SK-MEL-5 (cell line): ENCODE measurements at regions not wholly inside any gene's neighbourhood (a gene's known extent, or its start where the extent isn't known, plus 50 kb on each side); places are given as distances from the start of the nearest gene placed in this dataset.

Experiments used
- DNase-seq: peaks from one replicate; pipeline ENCODE4 v3.0.0-alpha.2; 2016; ENCODE audit warnings: low read depth, low spot score
- in situ Hi-C: cut with HindIII; loops from 2 replicates; pipeline ENCODE4 v1.10.0; 2016; ENCODE audit warnings: low sequenced_read_pairs, high pct_unique_total_duplicates, low pct_unique_long_range_greater_than_20kb

DNA sequence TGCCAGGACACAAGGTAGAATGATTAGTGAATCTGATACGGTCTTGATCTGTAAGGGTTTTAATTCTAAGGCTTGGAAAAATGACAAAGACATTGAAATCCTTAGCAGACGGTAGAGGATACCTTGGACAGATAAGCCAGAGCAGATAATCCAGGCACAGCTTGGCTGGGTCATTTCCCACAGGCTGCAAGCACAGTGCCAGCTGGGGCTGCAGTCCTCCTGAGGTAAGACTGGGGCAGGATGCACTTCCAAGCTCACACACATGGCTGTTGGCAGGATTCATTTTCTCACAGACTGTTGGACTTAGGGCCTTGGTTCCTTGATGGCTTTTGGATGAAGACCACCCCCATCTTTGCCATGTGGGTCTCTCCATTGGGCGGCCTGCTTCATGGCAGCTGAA is 63.2 kb upstream of the BMPER start:
- DNase-seq = no peak
- in situ Hi-C loops = no loop called here

DNA sequence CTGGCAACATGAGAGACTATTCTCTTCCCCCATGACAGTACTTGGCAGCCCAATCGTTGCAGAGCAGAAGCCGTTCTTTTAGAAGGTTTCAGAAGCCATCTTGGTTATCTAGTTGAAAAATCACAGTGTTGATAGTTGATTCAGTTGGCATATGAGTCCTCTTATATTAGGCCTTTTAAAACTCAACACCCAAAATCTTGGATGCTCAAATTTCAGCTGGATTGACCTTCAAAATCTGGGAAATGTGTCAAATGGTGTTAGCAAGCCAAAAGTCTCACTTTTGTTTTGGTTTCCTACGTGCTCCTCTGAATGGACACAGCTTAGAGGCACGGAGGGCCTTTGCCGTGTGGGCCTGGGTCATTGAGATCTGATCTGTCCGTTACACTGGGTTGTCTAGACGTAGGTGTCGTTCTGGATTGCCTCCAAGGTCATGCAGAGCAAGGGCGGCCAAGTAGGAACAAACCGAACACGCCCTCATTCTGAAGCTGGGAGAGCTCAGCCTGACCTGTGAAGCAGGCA is 59.3 kb upstream of the BMPER start:
- DNase-seq = no peak
- in situ Hi-C loops = no loop called here

DNA sequence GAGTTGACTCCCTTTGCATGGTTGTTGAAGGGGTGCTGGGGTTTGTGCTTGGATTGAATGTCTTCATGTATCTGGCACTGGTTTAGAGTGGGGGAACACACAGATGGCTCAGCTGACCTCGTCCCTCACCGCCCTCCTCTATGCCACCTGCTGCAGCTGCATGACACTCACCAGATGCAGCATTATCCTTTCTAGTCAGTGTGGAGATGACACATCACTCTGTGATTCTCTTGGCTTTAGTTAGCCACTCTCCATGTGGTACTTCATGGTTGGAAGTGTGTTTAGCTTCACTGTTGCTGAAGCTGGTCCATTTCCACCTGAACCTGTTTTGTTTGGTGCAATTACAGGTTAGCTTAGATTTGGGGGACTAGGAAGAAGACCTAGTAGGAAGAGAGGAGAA is 56.3 kb upstream of the BMPER start:
- no peak for DNase-seq
- in situ Hi-C loops = no loop called here

DNA sequence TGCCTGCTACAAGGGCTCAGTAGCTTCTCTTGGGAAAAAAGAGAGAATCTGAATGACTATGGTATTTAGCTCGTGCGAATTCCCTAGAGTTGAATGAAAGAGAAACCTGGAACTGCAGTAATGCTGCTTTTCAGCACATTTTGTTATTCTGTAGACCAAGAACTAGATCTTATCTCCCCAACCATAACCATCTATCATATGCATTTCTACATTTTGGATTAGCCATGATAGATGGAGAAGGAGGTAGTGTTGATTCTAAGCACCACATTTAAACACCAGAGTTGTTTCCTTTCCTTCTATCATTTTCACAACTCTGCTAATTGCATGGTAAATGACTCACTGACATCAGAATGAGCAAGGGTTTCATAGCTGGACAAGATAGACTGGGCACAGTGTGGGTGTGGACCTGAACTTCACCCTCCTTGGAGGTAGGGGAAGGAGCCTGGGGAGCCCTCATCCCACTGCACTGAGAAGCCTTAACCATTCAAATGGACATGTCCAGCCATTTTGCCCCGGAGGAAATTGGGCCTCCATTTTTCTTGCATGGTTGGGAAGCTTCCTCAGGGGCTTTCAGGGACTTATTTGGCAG is 55.3 kb upstream of the BMPER start:
- DNase-seq = no peak
- in situ Hi-C loops = no loop called here

GRCh38 chr7:33850768-33851167 is 54.6 kb upstream of the BMPER start:
- in situ Hi-C loops = no loop called here
- no peak for DNase-seq

GRCh38 chr7:33852838-33853237 is 52.5 kb upstream of the BMPER start:
- in situ Hi-C loops = no loop called here
- DNase-seq = no peak

- in situ Hi-C loops = no loop called here
Observed at GRCh38 chr7:33853361-33854062, 51.8 kb upstream of the BMPER start.

GRCh38 chr7:33854178-33854577 is 51.2 kb upstream of the BMPER start:
- DNase-seq = no peak
- in situ Hi-C loops = no loop called here

More at GRCh38 chr7:33853361-33854062, 51.8 kb upstream of the BMPER start:
- DNase-seq = no peak

DNA sequence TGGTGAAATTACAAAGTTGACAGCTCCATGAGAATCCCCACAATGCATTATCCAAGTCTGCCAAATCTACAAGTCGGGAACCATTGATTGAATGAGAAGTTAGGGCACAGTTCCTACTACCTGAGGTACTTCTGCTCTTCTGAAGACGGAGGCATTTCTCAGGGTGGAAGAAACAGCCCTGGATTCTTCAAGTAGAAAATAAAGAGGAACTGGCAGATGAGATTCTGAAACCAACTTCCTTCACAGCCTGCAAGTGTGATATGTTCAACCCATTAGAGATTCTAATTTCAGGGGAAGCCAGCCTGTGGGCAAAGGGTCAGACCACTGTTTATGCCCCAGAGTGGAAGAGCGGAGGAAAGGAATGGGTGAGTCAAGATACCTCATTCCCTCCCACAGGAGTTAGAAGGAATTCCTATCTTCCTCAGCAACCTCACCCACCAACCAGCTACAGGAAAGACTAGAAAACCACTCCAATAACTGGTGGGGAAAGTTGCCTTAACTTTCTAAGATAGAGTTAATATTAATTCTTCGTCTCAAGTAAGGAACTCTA is 50.5 kb upstream of the BMPER start:
- no peak for DNase-seq

More for the DNA sequence above, 50.5 kb upstream of the BMPER start:
- in situ Hi-C loops = no loop called here
